M059J (cell line): ENCODE measurements at regions not wholly inside any gene's neighbourhood (a gene's known extent, or its start where the extent isn't known, plus 50 kb on each side); places are given as distances from the start of the nearest gene placed in this dataset.
A peak's percentile ranks its signal among the peaks of the same experiment; 100 is the strongest.

Source experiments
- DNase-seq: peaks from one replicate; pipeline ENCODE4 v3.0.0-alpha.2; 2012; ENCODE audit warnings: low read depth

DNA sequence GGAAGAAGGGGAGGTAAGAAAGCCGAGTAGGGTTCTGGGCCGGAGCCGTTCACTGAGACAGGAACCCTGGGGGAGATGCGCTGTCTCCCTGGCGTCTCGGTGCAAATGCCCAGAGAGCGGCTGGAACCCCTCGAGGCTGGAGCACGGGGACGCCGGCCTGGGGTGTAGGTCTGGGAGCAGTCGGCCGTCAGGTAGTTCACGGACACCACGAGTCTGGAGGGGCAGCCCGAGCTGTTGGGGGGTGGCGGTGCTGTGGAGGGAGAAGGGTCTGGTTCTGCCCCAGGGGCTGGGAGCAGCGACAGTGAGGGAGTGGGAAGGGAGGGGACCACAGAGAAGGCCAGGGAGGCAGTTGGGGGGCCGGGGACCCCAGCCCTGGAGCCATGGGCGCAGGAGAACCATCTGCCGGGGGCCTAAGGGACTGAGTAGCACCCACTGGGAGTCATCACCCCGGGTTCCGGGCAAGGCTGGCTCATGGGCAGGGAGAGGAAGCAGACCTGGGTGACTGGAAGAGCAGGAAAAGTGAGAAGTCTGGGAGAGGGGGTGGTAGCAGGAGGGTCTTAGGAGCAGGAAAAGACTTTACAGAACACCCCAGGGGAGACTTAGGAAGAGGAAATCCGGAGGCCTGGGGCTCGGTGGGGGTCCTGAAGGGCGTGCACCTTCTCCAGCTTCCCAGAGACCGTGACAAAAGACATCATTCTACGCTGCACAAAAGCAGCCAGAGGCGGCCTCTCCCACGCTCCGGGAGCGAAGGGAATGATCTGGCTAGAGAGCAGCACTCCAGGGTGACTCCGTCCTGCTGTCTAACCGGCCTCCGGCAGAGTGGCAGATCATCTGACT lies 173.1 kb upstream of the SOX1 start:
- DNase-seq, result no peak

DNA sequence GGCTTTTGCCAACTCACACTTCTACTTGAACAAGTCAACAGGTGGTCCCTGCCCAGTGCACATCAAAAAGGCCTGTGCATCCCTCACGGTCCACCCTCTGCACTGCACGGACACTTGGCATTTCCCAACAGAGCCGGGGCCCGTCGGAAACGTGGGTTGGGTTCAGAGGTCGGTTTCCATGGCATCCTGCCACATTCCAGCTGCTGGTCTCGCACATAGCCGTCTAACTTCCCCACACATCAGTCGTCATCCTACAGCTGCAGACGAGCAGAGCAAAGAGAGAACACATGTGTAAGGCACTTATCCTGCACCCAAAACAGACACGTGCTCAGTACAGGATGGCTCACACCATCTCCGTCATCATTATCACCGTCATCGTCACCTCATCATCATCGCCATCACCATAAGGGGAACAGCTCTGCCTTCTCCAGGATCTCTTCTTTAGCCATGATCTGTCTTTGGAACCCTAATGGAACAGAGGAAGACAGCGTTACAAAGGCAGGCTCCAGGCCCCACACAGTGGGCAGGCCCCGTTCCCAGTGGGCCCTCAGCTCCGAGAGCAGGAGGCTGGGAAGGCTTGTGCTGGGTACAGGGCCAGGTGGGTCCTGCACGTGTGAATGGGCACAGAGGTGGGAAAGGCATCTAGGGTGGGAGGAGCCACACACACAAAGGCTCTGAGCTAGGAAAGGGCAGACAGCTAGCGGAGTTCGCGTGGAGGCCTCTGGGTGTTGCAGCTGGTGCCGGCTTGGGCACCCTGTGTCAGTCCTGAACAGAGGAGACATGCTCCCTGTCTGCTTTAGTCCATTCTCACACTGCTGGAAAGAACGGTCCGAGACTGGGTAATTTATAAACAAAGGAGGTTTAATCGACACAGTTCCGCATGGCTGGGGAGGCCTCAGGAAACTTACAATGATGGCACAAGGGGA lies 170.8 kb upstream of the SOX1 start:
- DNase-seq, result no peak

DNA sequence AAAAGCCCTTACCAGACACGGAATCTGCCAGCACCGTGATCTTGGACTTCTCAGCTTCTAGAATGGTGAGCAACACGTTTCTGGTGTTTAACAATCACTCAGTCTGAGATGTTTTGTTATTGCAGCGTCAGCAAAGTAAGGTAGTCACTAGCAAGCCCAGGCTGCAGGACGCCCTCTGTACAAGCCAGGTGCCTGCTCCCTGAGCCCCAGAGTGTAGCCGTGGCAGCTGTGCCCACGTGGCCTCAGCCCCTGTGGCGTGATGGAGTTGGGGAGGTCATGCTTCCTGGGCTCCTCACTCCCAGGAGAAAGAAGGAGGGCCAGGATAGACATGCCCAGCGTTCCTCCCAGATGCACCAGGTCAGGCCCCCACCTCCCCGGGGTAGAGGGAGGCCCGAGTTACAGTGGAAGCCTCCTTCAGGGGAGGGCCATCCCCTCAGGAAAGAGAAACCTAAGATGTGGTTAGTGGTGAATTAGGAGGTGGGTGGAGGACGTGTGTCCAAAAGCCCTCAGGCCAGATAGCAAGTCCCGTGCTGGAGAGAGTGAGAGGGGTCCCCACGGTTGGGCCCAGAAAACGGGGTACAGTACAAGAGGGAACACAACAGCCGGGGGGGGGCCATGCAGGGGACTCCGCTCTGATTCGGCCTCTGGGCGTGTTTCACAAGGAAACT lies 169.6 kb upstream of the SOX1 start:
- no peak for DNase-seq

DNA sequence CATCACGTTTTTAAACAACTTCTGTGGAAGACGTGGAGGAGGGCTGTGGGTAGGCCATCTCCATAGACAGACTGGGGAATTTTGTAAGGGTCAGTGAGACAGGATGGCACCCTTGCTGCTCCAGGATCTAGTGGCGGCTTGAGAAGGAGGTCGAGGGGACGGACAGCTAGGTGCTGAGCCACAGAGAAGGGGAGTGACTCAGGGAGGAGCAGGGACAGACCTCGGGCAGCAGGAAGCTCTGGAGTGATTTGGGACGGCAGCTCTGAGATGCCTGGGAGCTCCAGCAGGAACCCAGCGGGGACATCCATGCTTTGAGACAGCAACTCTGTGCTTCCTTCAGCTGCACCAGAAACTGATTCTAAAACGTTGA lies 169.1 kb upstream of the SOX1 start:
- no peak for DNase-seq

DNA sequence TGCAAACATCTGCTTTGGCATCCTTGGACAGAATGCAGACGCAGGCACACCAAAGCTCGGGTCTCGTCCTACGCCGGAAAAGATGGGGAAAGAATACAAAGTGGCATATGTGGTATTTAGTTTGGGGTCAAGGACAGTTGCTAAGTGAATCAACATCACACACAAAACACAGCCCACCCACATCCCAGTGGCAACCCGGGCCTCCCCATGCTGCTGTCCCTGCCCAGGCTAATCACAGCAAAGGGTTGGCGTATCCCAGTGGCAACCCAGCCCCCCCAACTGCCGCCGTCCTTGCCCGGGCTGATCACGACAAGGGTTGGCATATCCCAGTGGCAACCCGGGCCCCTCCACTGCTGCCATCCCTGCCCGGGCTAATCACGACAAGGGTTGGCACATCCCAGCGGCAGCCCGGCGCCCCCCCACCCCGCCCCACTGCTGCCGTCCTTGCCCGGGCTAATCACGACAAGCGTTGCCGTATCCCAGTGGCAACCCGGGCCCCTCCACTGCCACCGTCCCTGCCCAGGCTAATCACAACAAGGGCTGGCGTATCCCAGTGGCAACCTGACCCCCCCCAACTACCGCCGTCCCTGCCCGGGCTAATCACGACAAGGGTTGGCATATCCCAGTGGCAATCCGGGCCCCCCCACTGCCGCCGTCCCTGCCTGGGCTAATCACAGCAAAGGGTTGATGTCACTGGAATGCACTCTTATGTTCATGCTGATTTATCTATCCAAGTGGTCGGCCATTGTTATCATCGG lies 167.8 kb upstream of the SOX1 start:
- DNase-seq, result no peak

DNA sequence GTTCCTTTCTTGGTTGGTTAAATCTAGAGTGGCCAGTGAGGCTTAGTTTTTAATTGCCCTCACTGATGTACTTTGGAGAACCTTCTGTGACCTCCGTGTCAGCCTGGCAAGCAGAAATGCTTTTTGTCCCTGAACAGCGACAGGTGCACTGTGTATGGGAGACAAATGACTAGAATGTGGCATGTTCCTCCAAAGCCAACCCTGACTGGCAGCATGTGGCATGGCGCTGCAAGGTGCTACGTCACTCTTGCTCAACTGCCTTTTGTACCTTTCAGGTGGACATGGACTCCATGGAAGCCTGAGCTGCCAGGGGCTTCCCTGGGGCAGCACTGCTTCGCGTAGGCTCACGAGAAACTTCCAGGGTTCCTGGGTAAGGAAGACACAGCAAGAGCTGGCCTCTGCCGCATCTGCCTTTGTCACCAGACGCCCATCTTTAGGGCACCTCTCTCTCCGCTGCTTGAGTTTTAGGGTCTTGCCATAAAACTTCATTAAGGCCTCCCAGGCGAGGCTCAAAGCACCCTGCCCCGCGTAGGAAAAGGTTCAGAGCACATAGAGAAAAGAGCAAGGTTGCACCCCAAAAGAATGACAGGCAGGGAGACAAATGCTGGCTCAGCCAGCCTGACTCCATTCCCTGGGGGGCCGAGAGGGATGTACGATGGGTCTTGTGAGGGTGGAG lies 167.1 kb upstream of the SOX1 start:
- DNase-seq, result no peak

DNA sequence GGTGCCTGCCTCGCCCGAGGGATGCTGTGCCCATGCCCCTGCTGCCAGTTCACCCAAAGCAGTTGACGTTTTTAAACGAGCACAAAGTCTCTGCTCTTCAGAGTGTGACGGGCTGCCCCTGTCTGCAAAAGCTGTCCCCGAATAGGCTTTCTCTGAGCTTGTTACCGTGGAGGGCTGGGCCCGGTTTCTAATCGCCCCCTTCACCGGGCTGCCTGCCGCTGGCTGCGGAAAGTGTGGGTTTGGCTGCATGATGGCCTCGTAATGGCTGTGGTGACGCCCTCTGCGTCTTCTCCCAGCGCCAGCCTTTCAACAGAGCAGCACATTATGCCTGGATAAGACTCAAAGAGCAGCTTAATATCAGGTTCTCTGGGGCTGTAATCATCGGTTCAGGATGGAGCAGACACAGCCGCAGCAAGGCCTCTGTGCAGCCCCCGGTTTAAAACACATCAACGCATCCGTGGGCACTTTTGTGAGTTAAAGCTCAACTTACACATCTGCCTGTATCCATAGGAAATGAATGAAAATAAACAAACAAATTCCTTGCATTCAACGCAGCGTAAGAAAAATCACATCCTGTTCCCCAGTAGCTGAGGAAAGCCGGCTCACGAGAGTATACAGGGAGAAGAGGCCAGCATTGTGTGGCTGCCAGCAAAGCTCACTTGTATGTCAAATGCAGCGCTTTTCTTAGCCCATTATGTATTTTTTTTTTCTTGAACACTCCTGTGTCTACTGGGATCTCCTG lies 166.4 kb upstream of the SOX1 start:
- no peak for DNase-seq

DNA sequence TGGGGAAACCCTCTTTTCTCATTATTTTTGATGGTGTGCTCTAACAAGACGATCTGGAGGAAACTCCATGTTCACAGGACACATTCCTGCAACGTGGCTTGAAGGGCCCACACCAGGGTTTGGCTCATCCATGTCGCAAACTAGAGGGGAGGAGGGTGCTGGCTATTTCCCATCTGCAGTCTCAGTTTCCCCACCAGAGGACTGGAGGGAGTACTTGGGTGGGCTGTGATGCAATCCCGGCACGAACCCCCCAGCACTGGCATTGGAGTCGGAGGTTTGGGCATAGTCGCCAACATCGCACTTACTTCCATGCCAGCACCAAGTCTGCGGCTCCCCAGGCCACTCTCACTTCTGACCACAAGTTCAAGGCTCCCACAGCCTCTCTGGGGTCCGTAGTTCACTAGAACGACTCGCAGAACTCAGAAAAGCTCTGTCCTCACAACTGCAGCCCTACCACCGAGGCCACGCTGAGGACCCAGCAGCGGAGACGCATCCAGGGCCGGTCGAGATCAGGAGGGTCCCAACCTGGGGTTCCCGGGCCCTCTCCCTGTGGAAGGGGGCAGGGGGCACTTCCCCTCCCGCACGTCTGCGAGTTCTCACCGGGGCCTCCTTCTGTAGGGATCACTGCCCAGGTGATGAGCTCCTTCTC lies 165.6 kb upstream of the SOX1 start:
- no peak for DNase-seq

DNA sequence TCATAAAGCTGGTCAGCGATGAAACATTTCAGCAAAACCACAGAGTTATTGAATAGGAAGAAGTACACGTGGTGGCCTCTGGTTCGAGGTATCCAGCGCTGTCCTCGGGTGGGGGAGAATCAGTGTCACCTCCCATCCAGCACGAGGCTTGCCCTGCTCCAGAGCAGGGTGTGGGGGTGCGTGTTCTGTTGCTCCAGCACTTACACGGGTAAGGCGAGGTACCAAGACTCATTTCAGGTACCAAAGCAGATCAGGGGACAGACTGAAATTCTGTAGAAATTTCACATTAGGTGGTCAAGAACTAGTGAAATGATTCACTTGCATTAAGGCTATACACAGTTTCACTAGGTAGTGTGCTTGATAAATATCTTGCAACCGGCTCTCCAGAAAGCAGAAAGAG lies 164.2 kb upstream of the SOX1 start:
- DNase-seq, result no peak

DNA sequence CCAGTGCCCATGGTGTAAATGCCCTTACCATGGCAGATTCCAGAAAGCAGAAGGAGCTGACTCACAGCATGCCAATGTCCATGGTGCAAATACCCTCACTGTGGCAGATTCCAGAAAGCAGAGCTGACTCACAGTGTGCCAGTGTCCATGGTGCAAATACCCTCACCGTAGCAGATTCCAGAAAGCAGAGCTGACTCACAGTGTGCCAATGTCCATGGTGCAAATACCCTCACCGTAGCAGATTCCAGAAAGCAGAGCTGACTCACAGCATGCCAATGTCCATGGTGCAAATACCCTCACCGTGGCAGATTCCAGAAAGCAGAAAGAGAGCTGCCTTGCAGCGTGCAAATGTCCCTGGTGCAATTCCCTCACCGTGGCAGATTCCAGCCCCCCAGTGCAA lies 163.8 kb upstream of the SOX1 start:
- peak; percentile 4 for DNase-seq

DNA sequence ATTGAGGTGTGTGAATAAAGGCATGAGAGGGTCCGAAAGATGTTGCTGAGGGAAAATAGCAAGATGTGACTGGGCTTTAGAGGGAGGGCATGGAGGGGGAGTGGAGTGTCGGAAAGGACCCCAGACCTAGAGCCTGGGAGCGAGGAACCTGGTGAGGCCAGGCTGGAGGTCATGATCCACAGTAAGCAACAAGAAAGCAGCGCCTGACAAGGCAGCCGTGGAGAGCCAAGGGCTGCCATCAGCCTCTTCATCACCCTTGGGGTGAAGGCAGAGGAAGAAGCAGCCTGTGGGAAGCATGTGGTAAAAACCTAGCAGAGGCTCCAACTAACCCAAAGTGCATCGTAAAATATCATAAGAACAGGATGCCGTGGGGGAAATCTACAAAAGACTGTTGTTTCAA lies 162.8 kb upstream of the SOX1 start:
- DNase-seq, result no peak

DNA sequence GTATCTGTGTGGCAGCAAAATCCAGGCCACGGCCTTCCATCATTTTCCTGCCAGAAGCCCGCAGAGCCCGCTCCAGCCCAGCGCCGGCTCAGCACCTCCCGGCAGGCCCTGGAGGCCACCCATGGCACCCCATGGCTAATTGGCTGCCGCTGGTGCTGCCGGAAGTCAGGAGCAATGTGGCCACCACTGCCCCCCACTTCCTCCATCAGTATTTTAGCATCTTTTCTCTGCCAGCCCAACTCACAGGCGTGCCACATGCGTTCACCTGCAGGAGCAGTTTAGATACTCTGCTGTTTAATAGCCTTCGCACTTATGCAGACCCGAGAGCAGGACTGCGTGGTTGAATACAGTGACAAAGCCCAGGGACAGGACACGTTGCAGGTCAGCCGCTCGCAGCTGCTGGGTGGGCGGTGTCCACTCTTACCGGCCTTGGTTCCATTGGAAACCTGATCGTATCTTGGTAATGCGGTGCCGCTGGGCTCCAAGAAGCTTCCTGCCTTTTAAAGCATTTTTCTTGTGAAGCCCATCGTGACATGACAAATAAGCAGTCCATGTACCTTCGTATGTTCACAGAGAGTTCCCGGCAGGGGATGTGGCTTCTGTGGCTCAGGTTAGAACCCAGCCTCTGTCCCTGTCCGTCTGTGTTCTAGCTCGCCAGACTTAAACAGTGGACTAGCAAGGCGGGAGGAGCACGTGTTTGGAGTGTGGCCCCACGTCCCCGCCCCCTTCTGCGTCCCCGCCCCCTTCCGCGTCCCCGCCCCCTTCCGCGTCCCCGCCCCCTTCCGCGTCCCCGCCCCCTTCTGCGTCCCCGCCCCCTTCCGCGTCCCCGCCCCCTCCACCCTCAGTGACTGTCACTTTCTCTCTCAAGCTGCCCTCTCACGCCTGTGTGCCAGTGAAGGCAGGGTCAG lies 162.0 kb upstream of the SOX1 start:
- no peak for DNase-seq

DNA sequence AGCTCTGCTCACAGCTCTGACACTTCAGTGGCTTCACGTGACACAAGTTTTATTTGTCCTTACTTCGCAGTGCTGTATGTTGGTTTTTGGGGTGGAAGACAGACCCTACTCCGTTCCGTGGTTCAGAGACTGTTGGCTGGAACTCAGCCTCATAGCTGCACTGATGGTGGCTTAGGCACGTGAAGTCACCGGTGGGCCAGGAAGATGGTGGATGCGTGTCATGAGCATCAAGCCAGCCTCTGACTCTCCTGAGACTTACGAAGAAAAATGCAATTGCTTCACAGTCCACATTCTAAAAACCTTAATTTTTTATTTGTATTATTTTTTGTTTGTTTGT lies 161.4 kb upstream of the SOX1 start:
- DNase-seq, result no peak

DNA sequence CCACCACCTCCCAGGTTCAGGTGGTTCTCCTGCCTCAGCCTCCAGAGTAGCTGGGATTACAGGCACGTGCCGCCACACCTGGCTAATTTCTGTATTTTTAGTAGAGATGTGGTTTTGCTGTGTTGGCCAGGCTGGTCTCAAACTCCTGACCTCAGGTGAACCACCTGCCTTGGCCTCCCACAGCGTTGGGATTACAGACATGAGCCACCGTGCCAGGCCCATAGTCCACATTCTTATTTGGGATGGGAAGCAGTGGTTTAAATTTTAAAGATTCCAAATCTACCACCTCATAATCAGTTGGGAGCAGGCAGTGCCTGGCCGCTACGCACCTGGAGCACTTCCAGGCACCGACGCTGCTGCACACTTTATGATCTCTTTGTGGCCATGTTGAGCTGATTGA lies 160.6 kb upstream of the SOX1 start:
- no peak for DNase-seq

DNA sequence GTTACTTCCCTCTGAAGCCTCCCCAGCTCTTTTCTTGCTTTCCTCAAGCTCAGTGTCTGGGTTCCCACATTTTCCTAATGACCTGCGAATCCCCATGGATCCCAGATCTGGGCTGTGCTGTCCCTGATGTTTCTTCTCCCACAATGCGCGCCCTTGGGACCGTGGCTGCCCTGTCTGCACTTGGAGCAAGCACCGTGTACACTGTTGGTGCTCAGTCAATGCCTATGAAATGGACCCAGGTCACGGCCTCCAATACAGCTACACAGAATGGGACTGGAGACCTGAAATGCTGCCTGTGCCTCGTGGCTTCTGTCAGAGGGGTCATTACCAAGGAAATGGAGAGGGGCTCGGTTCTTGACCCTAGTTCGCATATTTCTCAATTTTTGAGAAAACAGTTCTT lies 160.1 kb upstream of the SOX1 start:
- DNase-seq, result no peak

DNA sequence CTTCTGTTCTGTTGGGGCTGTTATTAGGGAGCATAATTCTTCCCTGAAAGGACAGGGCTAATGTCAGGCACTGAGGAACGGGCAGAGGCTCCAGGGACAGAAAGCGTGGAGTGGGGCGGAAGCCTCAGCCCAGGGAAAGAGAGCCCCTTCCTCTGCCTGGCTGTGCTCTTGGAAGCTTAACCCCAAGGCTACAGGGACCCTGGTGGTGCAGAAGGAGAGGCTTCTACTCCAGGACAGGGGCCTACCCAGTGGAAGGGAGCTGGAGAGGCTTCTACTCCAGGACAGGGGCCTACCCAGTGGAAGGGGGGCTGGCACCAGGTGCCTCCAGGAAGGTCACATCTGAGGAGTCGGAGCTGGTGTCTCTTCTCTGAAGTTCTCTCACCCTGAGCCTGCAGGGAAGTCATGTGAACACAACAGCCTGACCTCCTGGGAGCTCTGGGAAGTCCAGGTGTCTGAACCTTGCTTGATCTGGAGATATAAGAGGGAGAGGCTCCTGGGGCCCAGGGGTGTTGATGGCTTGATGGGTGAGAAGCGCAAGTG lies 159.5 kb upstream of the SOX1 start:
- no peak for DNase-seq

DNA sequence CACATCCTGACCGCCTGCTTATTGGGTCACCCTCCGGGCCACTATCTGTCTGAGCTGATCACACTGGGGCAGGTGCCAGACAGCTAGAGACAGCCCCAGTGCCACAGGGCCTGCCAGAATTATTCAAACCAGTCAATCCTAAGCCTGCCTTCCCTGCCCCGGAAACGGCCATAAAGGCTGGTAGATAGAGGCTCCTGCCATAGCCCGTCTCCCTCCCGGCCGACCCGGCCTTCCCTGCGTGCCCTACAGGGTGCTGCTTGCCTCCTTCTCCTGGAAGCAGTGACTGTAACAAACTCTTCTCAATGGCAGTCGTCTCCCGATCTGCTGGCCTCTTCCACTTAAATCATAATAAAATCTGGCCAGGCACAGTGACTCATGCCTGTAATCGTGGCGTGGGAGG lies 158.6 kb upstream of the SOX1 start:
- no peak for DNase-seq

DNA sequence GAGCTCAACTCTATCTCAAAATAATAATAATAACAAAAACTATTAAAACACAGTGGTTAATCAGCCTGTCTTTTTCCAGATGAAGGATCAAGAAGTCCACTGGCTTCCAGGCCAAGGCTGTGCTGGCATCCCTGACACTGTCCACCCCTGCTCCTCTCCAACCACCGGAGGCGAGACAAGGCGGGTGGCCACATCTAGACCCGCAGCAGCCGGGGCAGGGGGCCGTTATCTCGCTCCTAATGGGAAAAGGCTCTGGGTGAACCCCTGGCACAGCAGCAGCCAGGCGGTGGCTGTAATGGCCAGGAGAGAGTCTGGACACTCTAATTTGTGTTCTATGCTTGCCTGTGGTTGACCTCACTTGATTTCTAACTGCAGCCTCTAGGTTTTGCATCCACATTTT lies 158.0 kb upstream of the SOX1 start:
- no peak for DNase-seq

DNA sequence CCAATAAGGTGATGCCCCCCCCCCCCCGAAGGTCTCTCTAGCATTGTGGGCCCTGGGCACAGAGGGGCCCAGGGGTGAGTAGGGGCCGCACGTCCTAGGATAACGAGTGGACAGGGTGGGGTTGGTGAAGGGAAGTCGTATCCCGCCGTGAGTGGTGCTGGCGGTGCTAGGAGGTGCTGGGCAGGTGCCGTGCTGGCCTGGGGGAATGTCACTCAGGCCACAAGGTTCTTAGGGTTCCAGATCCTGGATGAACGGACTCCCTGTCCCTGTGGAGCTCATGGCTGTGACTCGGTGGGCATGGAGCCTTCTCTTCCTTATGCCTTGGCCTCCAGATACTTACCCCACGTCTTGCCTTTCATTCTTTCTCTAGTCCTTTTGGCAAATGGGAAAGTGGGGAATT lies 157.4 kb upstream of the SOX1 start:
- no peak for DNase-seq
